Esophagus (tissue), 2 donors: ENCODE measurements at regions not wholly inside any gene's neighbourhood (a gene's known extent, or its start where the extent isn't known, plus 50 kb on each side); places are given as distances from the start of the nearest gene placed in this dataset.

ENCODE experiments used
- H3K27ac ChIP-seq, 2 donors: one replicate each; pipeline ENCODE4 v1.5.1; 2013; ENCODE audit warnings: low read depth in 2 of 2, mild to moderate bottlenecking in 2 of 2, inconsistent platforms in 1 of 2, low read length in 1 of 2, moderate library complexity in 1 of 2
- H3K27me3 ChIP-seq, 2 donors: one replicate each; pipeline ENCODE4 v1.6.1; 2013; ENCODE audit warnings: low read length in 2 of 2, control low read depth in 1 of 2, mild to moderate bottlenecking in 1 of 2; ENCODE audit not compliant: insufficient read depth in 2 of 2, control insufficient read depth in 1 of 2
- H3K36me3 ChIP-seq, 2 donors: one replicate each; pipeline ENCODE4 v1.6.1; 2013; ENCODE audit warnings: low read length in 1 of 2; ENCODE audit not compliant: control insufficient read depth in 2 of 2, insufficient read depth in 2 of 2
- H3K4me1 ChIP-seq, 2 donors: one replicate each; pipeline ENCODE4 v1.6.1; 2013; ENCODE audit warnings: low read length in 1 of 2; ENCODE audit not compliant: control insufficient read depth in 2 of 2, insufficient read depth in 2 of 2
- H3K4me3 ChIP-seq, 2 donors: one replicate each; pipeline ENCODE4 v1.5.1; 2013; ENCODE audit warnings: low read length in 2 of 2, mild to moderate bottlenecking in 2 of 2, low read depth in 1 of 2, moderate library complexity in 1 of 2
- H3K9me3 ChIP-seq, 2 donors: one replicate each; pipeline ENCODE4 v1.6.1; 2013; ENCODE audit warnings: mild to moderate bottlenecking in 2 of 2, low read depth in 1 of 2, low read length in 1 of 2, moderate library complexity in 1 of 2; ENCODE audit not compliant: control insufficient read depth in 2 of 2, insufficient read depth in 1 of 2
- WGBS, 2 donors: extraction: QIAGEN DNeasy Blood & Tissue Kit; methylation state at CpG; one replicate each; pipeline ENCODE4 v1.1.7; 2013; 5-methylcytosine and 5-hydroxymethylcytosine counted together
- donor health status: healthy with polysubstance abuse.
- donor health status: Bipolar disorder and iron deficiency.

GRCh38 chr3:59698091-59698490 is 648.3 kb upstream of the CFAP20DC start:
- H3K9me3 ChIP-seq, result peaks cover 0 to 2% of the 10 kb centered on the region in 2 donors
- WGBS, 2 donors, result 55 to 73% methylated on average over 3 of the region's 3 CpGs

DNA sequence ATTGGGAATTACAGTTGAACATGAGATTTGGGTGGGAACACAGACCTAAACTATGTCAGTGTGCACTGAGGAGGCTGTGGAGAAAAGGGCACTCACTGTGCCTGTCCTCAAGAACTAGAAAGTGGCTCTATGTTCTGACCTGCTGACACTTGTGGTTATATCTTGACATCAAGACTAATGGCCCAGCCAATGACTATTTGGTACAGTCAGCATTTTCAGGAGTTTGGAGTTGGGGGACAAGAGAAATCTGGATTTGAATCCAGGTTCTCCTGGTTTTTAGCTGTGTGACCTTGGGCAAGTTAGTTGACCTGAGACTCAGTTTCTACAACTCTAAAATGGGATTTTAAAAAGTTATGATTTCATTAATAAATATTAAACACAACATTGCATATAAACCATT is 647.0 kb upstream of the CFAP20DC start:
- no peak overlapping the region for H3K27ac ChIP-seq
- H3K4me1 ChIP-seq, result no peaks in the 10 kb centered on the region
- H3K4me3 ChIP-seq, result no peak overlapping the region
- peaks cover 0 to 2% of the 10 kb centered on the region in 2 donors for H3K9me3 ChIP-seq
- H3K27me3 ChIP-seq, result no peaks in the 10 kb centered on the region
- no peaks in the 10 kb centered on the region for H3K36me3 ChIP-seq

More at GRCh38 chr3:59698091-59698490, 648.3 kb upstream of the CFAP20DC start:
- no peak overlapping the region for H3K4me3 ChIP-seq
- H3K4me1 ChIP-seq, result no peaks in the 10 kb centered on the region
- H3K36me3 ChIP-seq, result no peaks in the 10 kb centered on the region
- no peak overlapping the region for H3K27ac ChIP-seq
- H3K27me3 ChIP-seq, result no peaks in the 10 kb centered on the region

GRCh38 chr3:59695860-59696259 is 646.0 kb upstream of the CFAP20DC start:
- H3K36me3 ChIP-seq, result no peaks in the 10 kb centered on the region
- 61 to 65% methylated on average over 4 of the region's 4 CpGs for WGBS, 2 donors
- no peaks in the 10 kb centered on the region for H3K4me1 ChIP-seq
- H3K9me3 ChIP-seq, result peaks cover 0 to 2% of the 10 kb centered on the region in 2 donors
- no peaks in the 10 kb centered on the region for H3K27me3 ChIP-seq
- H3K4me3 ChIP-seq, result no peak overlapping the region
- H3K27ac ChIP-seq, result no peak overlapping the region

GRCh38 chr3:59692117-59692516 is 642.3 kb upstream of the CFAP20DC start:
- H3K9me3 ChIP-seq, result peaks cover 0 to 2% of the 10 kb centered on the region in 2 donors
- H3K4me3 ChIP-seq, result no peak overlapping the region
- no peaks in the 10 kb centered on the region for H3K4me1 ChIP-seq
- WGBS, 2 donors, result 49 to 57% methylated on average over 3 of the region's 3 CpGs
- no peaks in the 10 kb centered on the region for H3K36me3 ChIP-seq
- H3K27ac ChIP-seq, result no peak overlapping the region
- H3K27me3 ChIP-seq, result no peaks in the 10 kb centered on the region

GRCh38 chr3:59690886-59691285 is 641.1 kb upstream of the CFAP20DC start:
- Histone ChIP-seq H3K27me3 (no peaks in the 10 kb centered on the region), H3K9me3 (no peaks in the 10 kb centered on the region), H3K4me1 (no peaks in the 10 kb centered on the region), H3K36me3 (no peaks in the 10 kb centered on the region), H3K4me3 (no peak overlapping the region), H3K27ac (no peak overlapping the region)
- WGBS, 2 donors, result 86 to 88% methylated on average over 2 of the region's 2 CpGs

GRCh38 chr3:59688636-59689035 is 638.8 kb upstream of the CFAP20DC start:
- H3K27ac ChIP-seq, result no peak overlapping the region
- 46 to 64% methylated on average over 2 of the region's 2 CpGs for WGBS, 2 donors
- no peaks in the 10 kb centered on the region for H3K4me1 ChIP-seq
- H3K4me3 ChIP-seq, result no peak overlapping the region
- H3K27me3 ChIP-seq, result no peaks in the 10 kb centered on the region
- H3K9me3 ChIP-seq, result no peaks in the 10 kb centered on the region
- no peaks in the 10 kb centered on the region for H3K36me3 ChIP-seq

- Histone ChIP-seq H3K4me1 (no peaks in the 10 kb centered on the region), H3K4me3 (no peak overlapping the region), H3K9me3 (no peaks in the 10 kb centered on the region), H3K27me3 (no peaks in the 10 kb centered on the region), H3K36me3 (no peaks in the 10 kb centered on the region), H3K27ac (no peak overlapping the region)
- WGBS, 2 donors, result 93% methylated on average over 3 of the region's 3 CpGs
Measured at GRCh38 chr3:59685432-59685831, 635.6 kb upstream of the CFAP20DC start.

DNA sequence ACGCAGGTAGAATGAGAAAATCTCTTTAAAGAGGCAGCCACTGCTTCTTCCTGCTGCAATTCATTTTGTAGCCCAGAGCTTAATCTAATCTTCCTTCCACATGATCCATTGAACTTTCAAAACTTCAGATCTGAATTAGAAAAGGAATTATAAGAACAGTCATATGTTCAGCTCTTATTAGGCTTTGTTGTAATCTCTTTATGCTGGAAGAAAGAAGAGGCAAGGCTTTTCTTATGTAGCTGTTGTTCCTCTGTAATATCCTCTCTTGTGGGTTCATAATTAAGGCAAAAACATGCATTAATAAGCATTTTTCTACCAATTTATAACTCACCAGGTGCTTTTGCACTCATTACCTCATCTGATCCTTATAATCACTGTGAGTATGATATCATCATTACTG is 634.9 kb upstream of the CFAP20DC start:
- Histone ChIP-seq H3K4me1 (no peaks in the 10 kb centered on the region), H3K4me3 (no peak overlapping the region), H3K27me3 (no peaks in the 10 kb centered on the region), H3K9me3 (no peaks in the 10 kb centered on the region), H3K27ac (no peak overlapping the region), H3K36me3 (no peaks in the 10 kb centered on the region)
- WGBS, 2 donors, result 88 to 92% methylated on average over 1 of the region's 1 CpG

DNA sequence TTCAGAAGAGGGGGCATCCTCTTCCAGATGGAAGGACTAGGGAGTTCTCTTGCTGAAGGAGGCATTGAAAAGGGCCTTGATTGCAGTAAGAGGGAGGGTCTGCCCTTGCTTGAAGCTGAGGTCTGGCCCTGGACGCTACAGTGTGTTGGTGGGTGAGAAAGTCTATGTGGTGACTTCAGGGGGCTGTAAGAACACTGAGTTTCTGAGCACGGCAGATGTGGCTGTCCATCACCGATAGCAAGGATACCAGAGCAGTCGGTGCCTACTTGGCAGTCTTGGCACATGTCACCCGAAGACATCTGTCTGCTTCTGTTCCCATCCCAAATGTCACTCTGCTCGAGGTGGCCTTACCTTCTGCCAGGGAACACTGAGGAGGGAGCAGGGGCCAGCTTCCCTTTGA is 631.1 kb upstream of the CFAP20DC start:
- no peak overlapping the region for H3K4me3 ChIP-seq
- H3K36me3 ChIP-seq, result no peaks in the 10 kb centered on the region
- H3K4me1 ChIP-seq, result peaks cover 2 to 5% of the 10 kb centered on the region in 2 donors
- WGBS, 2 donors, result 89 to 90% methylated on average over 6 of the region's 6 CpGs
- H3K9me3 ChIP-seq, result no peaks in the 10 kb centered on the region
- H3K27ac ChIP-seq, result no peak overlapping the region
- H3K27me3 ChIP-seq, result no peaks in the 10 kb centered on the region

GRCh38 chr3:59677747-59678702 is 628.2 kb upstream of the CFAP20DC start:
- Histone ChIP-seq H3K9me3 (no peaks in the 10 kb centered on the region), H3K4me3 (no peak overlapping the region), H3K27me3 (no peaks in the 10 kb centered on the region), H3K27ac (no peak overlapping the region), H3K36me3 (no peaks in the 10 kb centered on the region), H3K4me1 (peaks cover 2 to 5% of the 10 kb centered on the region in 2 donors)
- 53 to 60% methylated on average over 11 of the region's 11 CpGs for WGBS, 2 donors
